ENCODE measurements at regions not wholly inside any gene's neighbourhood (a gene's known extent, or its start where the extent isn't known, plus 50 kb on each side); places are given as distances from the start of the nearest gene placed in this dataset.

DNA sequence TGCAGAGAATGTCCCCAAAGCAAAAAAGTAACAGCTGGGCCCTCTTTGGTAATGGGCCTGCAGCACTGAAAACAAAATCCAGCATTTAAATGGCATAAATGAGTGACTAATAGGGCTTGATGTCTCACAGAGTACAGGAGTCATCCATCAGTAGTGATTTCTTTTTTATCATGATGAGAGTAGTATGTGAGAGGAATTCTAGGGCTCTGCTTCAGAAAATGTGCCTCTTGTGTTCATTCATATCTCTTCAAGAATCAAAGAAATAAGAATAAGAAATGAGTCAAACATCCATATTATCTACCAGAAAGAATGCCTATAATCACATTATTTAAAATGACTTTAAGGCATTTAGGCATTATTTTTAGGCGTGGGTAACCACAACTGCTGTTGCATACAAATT lies 792.9 kb upstream of the HTR2C start:
- no peak for TF ChIP-seq POLR2A (IDR thresholded peaks at IDR 0.05; ENCODE audit: low read length)
- no peak for TF ChIP-seq GATA1 (IDR thresholded peaks at IDR 0.05; ENCODE audit: low read depth, low read length)

Data from erythroblast (primary cell).